ENCODE measurements at regions not wholly inside any gene's neighbourhood (a gene's known extent, or its start where the extent isn't known, plus 50 kb on each side); places are given as distances from the start of the nearest gene placed in this dataset.

DNA sequence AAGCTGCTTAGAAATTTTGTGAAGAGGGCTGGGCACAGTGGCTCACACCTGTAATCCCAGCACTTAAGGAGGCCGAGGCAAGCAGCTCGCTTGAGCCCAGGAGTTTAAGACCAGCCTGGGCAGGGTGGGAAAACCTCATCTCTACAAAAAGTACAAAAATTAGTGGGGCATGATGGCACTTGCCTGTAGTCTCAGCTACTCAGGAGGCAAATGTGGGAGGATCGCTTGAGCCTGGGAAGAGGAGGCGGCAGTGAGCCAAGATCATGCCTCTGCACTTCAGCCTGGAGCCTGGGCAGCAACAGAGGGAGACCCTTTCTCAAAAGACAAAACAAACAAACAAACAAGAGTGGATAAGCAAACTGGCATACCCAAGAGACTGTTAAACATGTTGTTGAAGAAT, 308.3 kb upstream of the ADGRB3 start:
- TF ChIP-seq, protein P1, sequence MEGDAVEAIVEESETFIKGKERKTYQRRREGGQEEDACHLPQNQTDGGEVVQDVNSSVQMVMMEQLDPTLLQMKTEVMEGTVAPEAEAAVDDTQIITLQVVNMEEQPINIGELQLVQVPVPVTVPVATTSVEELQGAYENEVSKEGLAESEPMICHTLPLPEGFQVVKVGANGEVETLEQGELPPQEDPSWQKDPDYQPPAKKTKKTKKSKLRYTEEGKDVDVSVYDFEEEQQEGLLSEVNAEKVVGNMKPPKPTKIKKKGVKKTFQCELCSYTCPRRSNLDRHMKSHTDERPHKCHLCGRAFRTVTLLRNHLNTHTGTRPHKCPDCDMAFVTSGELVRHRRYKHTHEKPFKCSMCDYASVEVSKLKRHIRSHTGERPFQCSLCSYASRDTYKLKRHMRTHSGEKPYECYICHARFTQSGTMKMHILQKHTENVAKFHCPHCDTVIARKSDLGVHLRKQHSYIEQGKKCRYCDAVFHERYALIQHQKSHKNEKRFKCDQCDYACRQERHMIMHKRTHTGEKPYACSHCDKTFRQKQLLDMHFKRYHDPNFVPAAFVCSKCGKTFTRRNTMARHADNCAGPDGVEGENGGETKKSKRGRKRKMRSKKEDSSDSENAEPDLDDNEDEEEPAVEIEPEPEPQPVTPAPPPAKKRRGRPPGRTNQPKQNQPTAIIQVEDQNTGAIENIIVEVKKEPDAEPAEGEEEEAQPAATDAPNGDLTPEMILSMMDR (IDR thresholded peaks at IDR 0.05; ENCODE audit: poor library complexity): no peak
- TF ChIP-seq EZH2 (IDR thresholded peaks at IDR 0.05; ENCODE audit: borderline replicate concordance): no peak
- TF ChIP-seq EZH2phosphoT487 (IDR thresholded peaks at IDR 0.05; ENCODE audit: low read depth, severe bottlenecking, unreplicated experiment): no peak
- no peaks in the 10 kb centered on the region for H3K9me2 ChIP-seq (replicated peaks; ENCODE audit: insufficient read depth)
- H3K4me3 ChIP-seq: no peak overlapping the region
- no peak overlapping the region for H2AFZ ChIP-seq
- 84% methylated on average over 4 of the region's 4 CpGs for WGBS (ENCODE audit: low lambda C conversion rate, missing lambda C conversion rate)
- no peaks in the 10 kb centered on the region for H3K27me3 ChIP-seq
- no peaks in the 10 kb centered on the region for H3K79me2 ChIP-seq
- no peaks in the 10 kb centered on the region for H4K20me1 ChIP-seq (ENCODE audit: insufficient read depth, poor library complexity, severe bottlenecking)
- no peaks in the 10 kb centered on the region for H3K4me1 ChIP-seq (ENCODE audit: insufficient read depth)
- H3K36me3 ChIP-seq (replicated peaks; ENCODE audit: insufficient read depth, low read depth): no peaks in the 10 kb centered on the region
- no peak overlapping the region for H3K4me2 ChIP-seq
- no peak for DNase-seq (ENCODE audit: low spot score)
- no peak overlapping the region for H3K27ac ChIP-seq
- no peaks in the 10 kb centered on the region for H3K9me3 ChIP-seq (ENCODE audit: low read depth)

DNA sequence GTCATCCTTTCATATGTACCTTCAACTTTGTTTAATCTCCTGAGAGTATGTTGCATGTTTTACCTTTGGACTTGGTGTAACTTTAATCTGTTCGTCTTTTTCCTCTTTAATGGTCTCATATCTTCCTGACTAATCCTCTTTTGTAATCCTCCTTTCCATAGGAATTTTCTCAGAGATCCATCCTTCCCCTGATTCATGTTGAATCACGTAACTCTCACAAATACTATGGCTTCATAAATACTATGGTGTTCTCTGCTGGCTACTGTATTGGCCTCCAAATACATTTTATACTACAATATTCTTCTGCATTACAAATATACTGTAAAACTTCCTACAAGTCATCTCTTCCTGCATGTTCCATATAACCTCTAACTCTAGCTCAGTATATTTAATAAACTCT, 317.7 kb upstream of the ADGRB3 start:
- Histone ChIP-seq H3K27ac (no peak overlapping the region), H3K9me3 (ENCODE audit: low read depth) (no peaks in the 10 kb centered on the region), H3K27me3 (no peaks in the 10 kb centered on the region), H2AFZ (no peak overlapping the region), H3K79me2 (no peaks in the 10 kb centered on the region), H3K4me1 (ENCODE audit: insufficient read depth) (no peaks in the 10 kb centered on the region), H3K9me2 (replicated peaks; ENCODE audit: insufficient read depth) (no peaks in the 10 kb centered on the region), H3K36me3 (replicated peaks; ENCODE audit: insufficient read depth, low read depth) (no peaks in the 10 kb centered on the region), H3K4me3 (no peak overlapping the region), H4K20me1 (ENCODE audit: insufficient read depth, poor library complexity, severe bottlenecking) (no peaks in the 10 kb centered on the region), H3K4me2 (no peak overlapping the region)
- WGBS (ENCODE audit: low lambda C conversion rate, missing lambda C conversion rate): 33% methylated on average over 2 of the region's 2 CpGs
- TF ChIP-seq EZH2 (IDR thresholded peaks at IDR 0.05; ENCODE audit: borderline replicate concordance): no peak
- TF ChIP-seq EZH2phosphoT487 (IDR thresholded peaks at IDR 0.05; ENCODE audit: low read depth, severe bottlenecking, unreplicated experiment): no peak
- TF ChIP-seq, protein P1 (IDR thresholded peaks at IDR 0.05; ENCODE audit: poor library complexity): no peak
- no peak for DNase-seq (ENCODE audit: low spot score)

DNA sequence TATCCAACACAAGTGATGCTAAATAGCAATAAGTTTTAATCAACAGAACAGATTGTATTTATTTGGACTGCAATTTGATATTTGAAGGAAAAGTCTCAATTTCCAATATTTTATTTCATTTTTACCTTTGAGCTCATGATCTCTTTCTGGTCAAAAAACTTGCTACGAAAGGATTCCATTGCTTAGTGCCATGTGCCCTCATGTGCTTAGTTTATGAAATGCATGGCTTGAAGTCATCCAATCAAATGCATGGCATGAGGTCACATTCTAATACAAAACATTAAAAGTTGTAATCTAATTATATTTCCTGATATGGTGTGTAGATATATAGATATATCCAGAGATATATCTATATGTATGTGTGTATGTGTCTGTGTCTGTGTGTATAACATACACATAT, 321.2 kb upstream of the ADGRB3 start:
- 61% methylated on average over 1 of the region's 1 CpG for WGBS (ENCODE audit: low lambda C conversion rate, missing lambda C conversion rate)
- H4K20me1 ChIP-seq (ENCODE audit: insufficient read depth, poor library complexity, severe bottlenecking): no peaks in the 10 kb centered on the region
- no peaks in the 10 kb centered on the region for H3K9me3 ChIP-seq (ENCODE audit: low read depth)
- no peak overlapping the region for H2AFZ ChIP-seq
- no peaks in the 10 kb centered on the region for H3K4me1 ChIP-seq (ENCODE audit: insufficient read depth)
- no peak overlapping the region for H3K4me3 ChIP-seq
- no peaks in the 10 kb centered on the region for H3K36me3 ChIP-seq (replicated peaks; ENCODE audit: insufficient read depth, low read depth)
- H3K27me3 ChIP-seq: no peaks in the 10 kb centered on the region
- H3K4me2 ChIP-seq: no peak overlapping the region
- DNase-seq (ENCODE audit: low spot score): no peak
- no peak for TF ChIP-seq EZH2phosphoT487 (IDR thresholded peaks at IDR 0.05; ENCODE audit: low read depth, severe bottlenecking, unreplicated experiment)
- TF ChIP-seq, protein P1 (IDR thresholded peaks at IDR 0.05; ENCODE audit: poor library complexity): peak; percentile 45
- no peak for TF ChIP-seq EZH2 (IDR thresholded peaks at IDR 0.05; ENCODE audit: borderline replicate concordance)
- no peaks in the 10 kb centered on the region for H3K79me2 ChIP-seq
- H3K9me2 ChIP-seq (replicated peaks; ENCODE audit: insufficient read depth): no peaks in the 10 kb centered on the region
- H3K27ac ChIP-seq: no peak overlapping the region

DNA sequence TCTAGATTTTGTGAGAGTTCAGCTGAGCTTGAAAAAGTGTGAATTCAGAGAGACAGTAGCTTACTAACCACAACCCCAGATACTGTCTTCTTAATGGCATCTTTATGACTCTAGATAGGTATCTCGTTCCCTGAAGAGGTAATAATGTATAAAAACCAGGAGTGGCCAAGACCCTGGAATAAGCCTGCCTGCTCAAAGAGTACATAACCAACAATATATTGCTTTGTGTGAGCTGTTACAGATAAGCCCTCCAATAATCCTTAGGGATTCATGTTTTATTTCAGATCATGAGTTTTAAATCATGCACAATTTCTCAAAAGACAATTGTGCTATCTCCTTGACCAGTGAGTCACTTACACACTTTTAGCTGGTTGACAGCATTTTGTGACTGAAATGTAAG, 327.8 kb upstream of the ADGRB3 start:
- Histone ChIP-seq H3K4me2 (no peak overlapping the region), H3K36me3 (replicated peaks; ENCODE audit: insufficient read depth, low read depth) (no peaks in the 10 kb centered on the region), H3K4me3 (no peak overlapping the region), H3K9me3 (ENCODE audit: low read depth) (no peaks in the 10 kb centered on the region), H3K9me2 (replicated peaks; ENCODE audit: insufficient read depth) (no peaks in the 10 kb centered on the region), H3K27me3 (no peaks in the 10 kb centered on the region), H3K79me2 (no peaks in the 10 kb centered on the region), H2AFZ (no peak overlapping the region), H4K20me1 (ENCODE audit: insufficient read depth, poor library complexity, severe bottlenecking) (no peaks in the 10 kb centered on the region), H3K4me1 (ENCODE audit: insufficient read depth) (no peaks in the 10 kb centered on the region), H3K27ac (no peak overlapping the region)
- TF ChIP-seq, protein P1 (IDR thresholded peaks at IDR 0.05; ENCODE audit: poor library complexity): no peak
- no peak for TF ChIP-seq EZH2phosphoT487 (IDR thresholded peaks at IDR 0.05; ENCODE audit: low read depth, severe bottlenecking, unreplicated experiment)
- no peak for TF ChIP-seq EZH2 (IDR thresholded peaks at IDR 0.05; ENCODE audit: borderline replicate concordance)
- 33% methylated on average over 1 of the region's 1 CpG for WGBS (ENCODE audit: low lambda C conversion rate, missing lambda C conversion rate)
- DNase-seq (ENCODE audit: low spot score): no peak

All from hepatocyte (in vitro differentiated cells).